HG02973 (cell line): ENCODE measurements at regions not wholly inside any gene's neighbourhood (a gene's known extent, or its start where the extent isn't known, plus 50 kb on each side); places are given as distances from the start of the nearest gene placed in this dataset.
"Not testable (repeated sequence)": the region's sequence is repeated elsewhere in the genome, so short reads cannot be mapped to it uniquely, and the experiment has no call there.

Experiments
- ATAC-seq: cut with Tn5 transposase; IDR thresholded peaks from one replicate; pipeline ENCODE4 v1.9.1; 2021; ENCODE audit warnings: moderate library complexity; ENCODE audit not compliant: unreplicated experiment

DNA sequence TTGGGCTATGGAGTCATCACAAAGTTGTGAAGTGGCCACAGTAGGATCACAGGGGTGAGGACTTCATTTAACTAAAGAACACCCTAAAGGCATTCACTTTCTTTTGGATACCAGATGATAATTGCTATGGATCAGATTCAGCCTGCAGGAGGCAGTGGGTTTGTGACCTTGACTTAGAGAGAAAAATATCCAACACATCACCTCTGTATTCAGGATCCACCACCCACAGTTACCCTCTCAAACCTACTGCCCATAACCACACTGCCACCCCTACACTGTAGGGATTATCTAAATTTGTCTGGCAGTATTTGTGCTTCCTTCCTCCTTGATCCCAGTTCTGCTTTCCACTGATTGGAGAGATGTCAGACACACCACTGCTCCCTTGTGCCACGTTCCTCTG is 269.4 kb downstream of the MYCN start:
- ATAC-seq = no peak

DNA sequence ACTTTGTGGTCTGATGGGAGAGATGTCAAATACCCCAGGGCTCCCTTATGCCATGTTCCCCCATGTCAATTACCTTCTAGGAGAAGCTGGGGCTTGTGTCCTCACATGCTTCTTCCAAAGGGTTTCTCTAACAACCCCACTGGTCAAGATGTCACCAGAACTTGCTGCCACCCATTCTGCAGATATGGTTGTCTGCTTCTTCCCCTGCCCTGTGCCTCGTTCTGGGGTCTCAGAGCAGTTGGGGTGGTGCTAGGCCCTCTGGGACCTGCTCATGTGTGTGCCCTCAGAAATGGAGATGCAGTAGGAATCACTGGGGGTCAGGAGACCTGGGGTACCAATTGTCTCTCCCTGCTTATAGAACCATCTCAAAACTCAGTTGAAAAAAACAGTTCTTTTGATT is 268.6 kb downstream of the MYCN start:
- ATAC-seq = no peak

DNA sequence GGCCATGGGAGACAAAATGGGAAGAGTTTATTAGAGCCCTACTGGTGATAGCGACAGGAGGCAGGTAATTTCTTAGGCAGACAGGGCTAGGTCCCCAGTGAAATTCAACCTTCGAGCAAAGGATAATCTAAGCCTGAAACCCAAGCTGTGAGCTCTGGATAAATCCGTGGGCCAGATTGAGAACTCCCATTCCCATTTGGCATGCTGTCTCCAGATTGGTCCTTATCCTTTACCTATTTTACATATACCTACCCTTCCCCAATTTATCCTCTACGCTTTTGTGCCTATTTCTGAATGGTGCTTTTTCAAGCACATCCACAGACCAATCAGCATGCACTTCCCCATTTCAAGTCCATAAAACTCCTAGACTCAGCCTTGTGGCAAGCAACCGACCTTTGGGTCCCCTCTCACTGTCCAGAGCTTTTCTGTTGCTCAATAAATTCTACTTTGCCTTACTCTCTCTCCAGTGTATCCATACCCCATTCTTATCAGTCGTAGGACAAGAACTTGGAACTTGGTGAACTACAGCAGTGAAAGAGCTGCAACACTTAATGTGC is 268.0 kb downstream of the MYCN start:
- no peak for ATAC-seq

DNA sequence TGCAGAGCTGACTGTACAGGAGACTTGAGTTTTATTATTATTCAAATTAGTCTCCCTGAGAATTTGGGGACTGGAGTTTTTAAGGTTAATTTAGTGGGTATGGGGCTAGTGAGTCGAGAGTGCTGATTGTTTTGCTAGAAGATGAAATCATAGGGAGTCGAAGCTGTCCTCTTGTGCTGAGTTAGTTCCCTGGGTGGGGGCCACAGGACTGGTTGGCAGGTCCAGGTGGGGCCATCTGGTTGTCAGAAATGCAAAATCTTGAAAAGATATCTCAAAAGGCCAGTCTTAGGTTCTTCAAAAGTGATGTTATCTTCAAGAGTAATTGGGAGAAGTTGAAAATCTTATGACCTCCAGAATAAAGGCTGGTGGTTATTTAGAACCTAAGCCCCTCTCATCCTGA is 267.3 kb downstream of the MYCN start:
- no peak for ATAC-seq

DNA sequence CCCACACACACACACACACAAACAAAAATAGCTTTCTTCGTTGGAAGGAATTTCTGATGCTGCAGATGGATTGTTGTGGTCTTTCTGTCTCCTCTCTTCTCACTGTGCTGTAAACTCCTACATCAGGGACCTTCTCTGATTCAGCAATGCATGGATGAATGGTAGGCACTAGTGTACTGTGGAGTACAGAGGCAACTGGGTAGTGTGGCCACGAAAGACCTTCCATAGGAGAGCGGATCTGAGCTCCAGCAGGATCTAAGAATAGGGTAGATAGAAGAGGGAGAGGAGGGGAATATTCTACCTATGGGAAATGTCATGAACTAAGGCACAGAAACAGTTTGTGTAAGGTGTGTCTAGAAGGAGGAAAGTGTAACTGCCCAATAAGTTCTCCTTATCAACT is 266.8 kb downstream of the MYCN start:
- no peak for ATAC-seq

DNA sequence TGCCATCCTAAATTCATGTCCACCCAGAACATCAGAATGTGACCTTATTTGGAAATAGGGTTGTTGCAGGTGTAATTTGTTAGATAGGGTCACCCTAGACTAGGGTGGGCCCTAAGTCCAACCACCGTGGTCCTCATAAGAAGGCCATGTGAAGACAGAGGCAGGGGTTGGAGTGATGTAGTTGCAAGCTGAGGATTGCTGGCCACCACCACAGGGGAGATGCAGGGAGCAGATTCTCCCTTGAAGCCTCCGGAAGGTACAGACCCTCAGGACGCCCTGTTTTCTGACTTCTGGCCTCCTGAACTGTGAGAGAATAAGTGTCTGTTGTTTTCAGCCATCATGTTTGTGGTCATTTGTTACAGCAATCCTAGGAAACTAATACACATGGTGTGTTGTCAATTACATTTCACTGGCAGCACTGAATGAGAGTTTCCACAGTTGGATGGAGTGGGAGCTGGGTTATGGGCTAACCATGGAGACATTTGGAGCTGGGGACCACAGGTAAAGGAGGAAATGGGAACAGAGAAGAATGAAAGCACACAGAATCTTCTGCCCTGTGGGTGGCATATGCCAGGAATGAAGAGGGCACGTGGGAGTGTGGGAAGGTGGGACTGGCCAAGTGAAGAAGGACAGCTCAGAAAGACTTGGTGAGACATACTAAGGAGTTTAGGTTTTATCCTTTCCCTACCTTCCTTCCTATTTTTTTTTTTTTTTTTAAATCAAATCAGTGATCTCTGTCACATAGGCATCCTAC is 266.0 kb downstream of the MYCN start:
- no peak for ATAC-seq

DNA sequence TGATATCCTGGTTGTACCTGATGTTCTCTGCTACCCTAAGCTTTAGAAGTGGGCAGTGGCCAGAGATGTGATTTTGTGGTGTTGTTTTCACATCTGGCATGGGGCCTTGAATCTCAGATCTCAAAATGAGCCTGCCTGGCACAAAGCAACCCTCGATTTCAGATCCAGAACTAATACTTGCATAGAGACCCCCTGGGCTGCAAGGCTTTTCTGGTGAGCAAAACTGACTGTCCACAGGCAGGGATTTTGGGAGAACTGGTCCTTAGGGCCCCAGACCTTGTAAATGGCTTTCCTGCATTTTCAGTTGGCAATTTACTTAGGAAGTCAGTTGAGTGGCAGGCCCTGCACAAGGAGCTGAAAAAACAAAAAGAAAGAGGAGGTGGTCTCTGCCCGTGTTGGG is 265.3 kb downstream of the MYCN start:
- no peak for ATAC-seq

DNA sequence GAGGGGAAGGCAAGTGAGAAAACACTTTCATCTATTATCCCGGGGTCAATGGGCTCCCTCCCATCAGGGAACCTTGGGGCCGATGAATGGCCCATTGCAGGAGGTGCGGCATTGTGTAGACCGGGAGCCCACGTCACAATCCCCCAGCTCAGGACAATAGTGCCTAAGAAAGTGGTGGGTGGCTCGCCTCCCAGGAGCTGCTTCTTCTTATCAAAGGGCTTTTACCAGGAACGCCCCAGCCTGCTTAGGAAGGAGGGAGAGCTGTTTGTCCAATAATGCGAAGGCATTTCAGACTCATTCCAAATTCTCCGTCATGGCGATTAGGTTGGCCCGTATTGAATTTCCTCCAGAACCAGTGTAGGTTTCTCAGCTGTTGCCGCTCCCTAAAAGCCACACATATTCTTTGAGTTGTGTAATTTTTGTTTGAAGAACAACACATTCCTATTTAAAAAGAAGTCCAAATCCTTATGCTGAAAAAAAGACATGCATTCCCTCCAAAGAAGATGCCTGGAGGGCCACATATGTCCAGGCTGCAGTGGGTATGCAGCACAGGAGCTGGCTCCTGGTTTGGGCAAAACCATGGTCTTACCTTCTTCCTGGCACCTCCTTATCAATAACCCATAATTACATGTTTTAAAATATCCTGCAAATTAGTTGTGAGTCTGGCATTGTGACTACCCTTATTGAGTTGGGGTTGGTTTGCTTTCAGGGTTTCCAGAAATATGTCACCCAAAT is 264.7 kb downstream of the MYCN start:
- no peak for ATAC-seq

DNA sequence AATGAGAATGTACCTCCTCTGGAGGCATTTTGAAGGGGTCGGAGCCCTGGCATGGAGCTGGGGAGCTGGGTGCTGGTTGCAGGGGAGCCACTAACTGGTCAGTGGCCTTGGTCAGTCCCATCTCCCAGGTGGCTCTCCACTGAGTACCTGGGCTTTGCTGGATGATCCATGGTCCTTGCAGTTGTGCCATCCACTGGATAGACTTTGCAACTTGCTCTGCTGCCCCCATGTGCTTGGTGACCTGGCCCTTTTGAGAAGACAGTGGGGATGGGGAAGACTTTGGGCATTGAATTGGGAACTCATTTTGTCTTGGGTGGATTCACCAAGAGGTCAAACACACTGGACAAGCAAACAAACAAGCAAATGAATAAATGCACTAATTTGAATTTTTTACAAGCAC is 263.9 kb downstream of the MYCN start:
- no peak for ATAC-seq

DNA sequence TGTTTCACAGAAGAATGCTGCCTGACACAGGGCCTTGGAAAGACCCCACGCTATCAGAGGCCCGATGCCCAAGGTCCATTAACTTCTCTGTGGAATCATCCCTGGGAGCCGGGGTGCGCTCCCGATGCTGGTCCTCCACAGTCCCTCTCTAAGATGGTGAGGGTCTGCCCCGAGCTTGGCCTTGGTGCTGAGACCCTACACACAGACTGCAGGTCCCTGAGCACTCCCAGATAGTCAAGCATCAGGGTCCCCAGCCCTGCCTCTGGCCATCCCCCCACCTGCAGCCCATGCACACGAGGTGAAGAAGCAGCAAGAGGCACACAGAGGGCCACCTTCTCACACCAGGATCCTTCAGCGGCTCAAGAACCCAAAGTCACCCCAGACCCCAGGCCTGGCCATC is 263.3 kb downstream of the MYCN start:
- ATAC-seq = no peak

DNA sequence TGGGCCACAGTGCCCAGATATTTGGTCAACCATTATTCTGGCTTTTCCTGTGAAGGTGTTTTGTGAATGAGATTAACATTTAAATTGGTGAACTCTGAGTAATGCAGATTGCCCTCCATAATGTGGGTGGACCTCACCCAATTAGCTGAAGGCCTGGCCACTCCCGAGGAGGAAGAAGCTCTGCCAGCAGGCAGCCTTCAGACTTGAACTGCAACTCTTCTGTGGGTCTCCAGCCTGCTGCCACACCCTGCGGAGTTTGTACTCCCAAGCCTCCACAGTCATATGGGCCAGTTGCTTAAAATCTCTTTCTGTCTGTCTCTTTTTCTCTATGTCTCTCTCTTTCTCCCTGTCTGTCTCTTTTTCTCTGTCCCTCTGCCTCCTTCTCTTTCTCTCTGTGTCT is 262.7 kb downstream of the MYCN start:
- no peak for ATAC-seq

DNA sequence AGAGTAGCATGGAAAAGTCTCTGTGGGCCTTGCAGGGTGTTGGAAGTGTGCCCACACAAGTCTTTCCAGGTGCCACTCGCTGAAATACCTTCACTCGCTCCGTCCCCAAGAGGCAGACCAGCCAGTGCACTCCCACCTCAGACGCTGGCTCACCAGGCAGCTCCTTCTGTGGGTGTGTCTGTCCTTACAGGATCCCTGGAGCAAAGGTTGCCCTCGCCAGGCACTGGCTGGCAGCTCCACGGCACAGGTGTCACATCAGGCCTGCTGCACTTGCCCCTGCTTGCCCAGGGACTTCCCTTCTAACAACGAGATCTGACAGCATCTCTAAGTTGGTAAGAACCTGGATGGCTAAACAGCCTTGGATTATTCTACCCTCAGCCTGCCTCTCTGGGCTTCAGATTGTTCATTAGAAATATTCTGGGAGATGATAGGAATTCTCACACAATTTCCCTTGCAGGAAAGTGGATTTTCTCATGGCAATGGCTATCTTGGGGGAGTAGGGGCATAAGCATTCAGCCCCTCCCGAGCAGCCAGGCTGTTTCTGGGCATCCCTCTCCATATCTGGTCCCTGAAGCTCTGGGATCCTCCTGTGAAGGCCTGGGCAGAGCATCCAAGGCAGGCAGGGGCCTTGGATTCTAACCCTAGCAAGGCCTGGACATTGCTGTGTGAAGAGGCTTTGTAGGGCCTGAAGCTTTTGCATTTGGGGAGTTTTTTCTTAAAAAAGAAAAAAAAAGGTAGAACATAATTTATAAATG is 262.1 kb downstream of the MYCN start:
- no peak for ATAC-seq

DNA sequence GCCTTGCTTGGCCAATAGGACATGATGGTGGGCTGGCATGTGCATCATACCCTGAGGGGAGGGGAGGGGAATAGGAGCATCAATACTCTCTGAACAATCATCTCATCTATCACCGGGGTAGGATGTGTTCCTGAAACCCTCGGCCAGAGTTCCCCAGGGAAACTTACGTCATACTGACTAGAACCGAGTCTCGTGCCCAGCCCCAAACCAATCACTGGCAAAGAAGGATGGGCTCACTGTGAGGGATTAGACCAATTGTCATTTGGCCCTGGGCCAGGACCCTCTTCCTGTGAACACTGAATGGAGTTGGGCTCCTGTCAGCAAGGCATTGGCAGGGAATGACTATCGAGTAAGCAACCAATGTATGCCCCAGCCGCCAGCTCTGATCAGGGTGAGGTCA is 261.5 kb downstream of the MYCN start:
- ATAC-seq = no peak

DNA sequence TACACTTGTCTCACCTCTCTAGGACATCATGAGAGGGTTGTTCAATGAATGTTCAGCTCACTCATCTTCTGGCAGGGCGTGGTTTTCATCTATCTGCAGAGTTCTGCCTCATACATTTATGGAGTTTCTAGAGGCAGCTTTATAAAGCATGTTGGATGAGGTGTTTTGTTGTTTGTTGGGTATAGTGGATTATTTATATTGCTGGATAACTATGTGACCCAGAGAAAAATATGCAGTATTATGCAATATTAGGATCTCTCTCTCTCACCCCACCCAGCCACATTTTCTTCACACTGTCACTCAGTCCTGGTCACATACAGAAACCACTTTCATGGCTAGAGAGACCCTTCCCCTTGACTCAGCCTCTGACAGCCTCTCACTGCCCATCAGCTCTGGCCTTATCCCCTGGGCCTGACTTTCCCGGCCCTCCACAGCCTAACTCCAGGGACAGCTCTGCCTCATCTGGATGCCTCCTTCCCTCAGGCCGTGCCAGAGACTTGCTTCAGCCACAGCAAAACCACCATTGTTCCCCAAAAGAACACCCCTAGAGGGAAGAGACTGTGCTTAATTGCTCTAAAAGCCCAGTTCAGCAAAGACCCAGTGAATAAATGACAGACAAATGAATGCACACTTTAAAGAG is 260.3 kb downstream of the MYCN start:
- ATAC-seq = no peak

DNA sequence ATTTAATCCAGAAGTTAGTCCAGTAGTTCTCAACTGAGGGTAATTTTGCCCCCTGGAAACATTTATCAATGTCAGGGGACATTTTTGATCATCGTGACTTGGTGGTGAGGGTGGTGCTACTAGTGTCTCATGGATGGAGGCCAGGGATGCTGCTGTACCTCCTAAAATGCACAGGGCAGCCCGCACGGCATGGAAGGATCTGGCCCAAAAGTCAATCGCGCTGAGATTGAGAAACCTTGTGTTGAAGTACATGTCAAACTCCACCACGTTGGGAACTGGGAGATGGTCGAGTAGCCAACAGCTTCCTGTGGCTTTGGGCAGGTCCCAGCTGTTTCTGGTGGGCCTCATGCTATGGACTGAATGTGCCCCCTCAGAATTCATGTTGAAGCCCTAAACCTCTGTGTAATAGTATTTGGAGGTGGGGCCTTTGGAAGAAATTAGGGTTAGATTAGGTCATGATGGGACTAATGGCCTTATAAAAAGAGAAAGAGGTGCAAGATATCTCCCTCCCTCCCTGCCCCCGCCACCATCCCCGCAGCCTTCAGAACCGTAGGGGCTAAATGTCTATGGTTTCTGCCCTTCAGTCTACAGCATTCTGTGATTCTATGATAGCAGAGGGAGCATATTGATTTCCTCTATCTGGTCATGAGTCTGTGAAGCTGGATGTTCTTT is 259.7 kb downstream of the MYCN start:
- ATAC-seq = no peak

DNA sequence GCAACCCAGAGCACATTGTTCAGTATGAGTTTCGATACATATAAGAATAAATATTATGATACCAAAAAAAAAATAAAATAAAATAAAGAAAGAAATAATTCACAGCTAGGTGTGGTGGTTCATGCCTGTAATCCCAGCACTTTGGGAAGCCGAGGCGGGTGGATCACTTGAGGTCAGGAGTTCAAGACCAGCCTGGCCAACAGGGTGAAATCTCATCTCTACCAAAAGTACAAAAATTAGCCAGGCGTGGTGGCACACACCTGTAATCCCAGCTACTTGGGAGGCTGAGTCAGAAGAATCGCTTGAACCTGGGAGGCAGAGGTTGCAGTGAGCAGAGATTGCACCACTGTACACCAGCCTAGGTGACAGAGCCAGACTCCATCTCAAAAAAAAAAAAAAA is 258.9 kb downstream of the MYCN start:
- not testable (repeated sequence) for ATAC-seq

DNA sequence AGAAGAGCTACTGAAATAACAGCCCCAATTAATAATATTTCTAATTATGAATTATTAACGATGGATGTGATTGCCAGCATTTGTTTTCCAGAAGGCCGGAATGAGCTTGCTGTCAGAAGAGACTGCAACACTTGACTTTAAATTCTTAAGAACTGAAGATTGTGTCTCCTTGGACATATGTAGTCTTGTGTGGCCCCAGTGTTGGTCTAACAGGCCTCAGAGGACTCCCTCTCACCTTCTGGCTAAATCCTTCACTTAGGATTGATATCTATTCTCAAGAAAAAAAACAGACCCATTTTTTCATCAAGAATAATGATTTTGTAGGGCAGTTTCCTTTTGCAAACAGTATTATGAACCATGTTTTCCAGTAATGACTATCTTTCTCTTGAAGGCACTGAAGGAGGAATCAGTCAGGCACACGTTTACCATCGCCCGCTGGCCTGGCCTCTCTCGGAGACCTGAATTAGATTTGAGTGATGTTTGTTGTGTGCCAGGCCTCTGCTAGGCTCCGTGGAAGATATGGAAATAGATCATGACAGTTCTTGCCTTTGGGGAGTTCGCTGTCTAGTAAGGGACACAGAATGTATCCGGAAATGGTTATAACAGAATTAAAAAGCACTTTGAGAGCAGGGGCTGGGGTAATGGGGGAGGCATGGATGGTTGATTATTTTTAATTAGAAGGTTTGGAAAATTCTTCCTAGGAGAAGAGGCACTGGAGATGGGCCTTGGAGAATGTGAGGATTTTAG is 258.0 kb downstream of the MYCN start:
- no peak for ATAC-seq

DNA sequence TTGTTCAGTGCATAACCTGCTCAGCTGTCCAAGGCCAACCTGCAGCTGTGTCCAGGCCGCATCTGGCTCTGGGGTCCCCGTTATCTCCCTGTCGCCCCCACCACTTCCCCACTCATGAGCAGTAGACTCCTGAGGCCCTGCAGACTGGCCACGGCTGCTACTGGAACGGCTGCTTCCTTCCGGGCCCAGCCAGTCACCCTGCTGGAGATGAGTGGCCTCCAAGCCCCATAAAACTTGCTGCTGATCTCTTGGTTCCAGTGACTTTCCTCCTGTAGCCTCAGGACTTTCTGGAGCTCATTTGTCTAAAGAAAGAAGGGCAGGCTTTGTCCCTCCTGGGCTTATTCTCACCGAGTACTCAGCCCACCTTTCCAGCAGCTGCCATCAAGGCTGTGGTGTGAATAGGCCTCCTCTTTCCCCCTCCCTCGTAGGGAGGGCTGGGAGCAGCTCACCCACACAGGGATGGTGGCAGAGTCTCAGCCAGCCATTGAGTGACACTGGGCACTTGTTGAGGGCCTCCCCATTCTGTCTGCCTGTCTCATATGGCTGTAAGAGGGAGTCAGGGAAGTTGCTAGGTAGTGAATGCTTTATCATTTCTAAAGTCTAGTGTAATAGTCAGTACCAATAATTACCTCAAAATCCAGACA is 257.3 kb downstream of the MYCN start:
- ATAC-seq = no peak

DNA sequence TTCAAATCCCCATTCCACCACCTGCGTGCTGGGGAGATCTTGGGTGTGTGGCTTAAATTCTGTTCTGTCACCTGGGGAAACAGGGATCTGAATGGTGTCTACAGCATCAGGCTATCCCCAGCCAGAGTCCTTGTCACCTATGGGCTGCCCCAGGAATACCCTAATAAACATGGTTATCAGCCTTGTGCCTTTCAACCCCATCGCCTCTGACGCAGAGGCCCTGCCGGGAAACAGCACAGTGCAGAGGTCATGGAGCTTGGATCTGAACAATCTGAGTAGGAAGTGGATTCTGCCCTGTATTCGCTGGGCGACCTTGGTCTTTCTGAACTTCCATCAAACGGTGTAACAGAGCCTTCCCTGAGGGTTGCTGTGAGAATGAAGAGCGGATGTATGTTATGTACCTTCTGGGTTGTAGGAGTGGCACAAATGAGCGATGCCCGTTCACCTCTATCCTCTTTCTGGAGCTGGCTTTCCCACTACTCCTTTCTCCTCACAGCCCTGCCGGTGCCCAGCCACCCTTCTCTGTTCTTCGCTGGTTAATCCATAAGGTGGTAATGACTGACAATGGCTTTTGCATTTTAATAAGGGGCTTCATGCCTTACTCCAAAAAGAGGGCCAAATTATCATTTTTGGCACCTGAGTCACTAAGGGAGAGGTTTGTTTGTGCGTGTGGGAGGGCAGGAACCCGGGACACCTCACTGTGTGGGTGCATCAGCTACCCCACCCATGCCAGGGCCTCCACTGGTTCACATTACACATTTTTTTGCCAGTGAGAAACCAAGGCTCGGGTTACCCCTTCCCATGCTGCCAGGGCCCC is 256.5 kb downstream of the MYCN start:
- no peak for ATAC-seq
